ENCODE measurements at regions not wholly inside any gene's neighbourhood (a gene's known extent, or its start where the extent isn't known, plus 50 kb on each side); places are given as distances from the start of the nearest gene placed in this dataset.
A peak's percentile ranks its signal among the peaks of the same experiment; 100 is the strongest.

DNA sequence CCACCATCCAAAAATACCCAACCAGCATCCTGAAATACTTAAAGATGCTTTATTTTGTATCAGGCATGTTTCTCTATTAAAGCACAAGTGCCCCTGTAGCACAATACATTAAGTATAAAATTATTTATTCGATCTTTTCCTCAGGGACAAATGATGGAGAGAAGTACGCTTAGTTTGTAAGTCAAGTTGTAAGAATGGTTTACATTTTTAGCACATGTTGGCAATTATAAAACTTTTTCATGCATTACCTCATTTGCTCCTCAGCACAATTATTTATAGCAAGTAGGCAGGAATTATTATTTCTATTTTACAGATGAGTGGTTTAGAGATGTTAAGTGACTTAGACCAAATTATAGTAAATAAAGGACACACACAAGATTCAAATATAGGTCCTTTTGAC lies 232.6 kb upstream of the HTR2A start:
- no peak for DNase-seq (ENCODE audit: low read depth, low spot score)
- TF ChIP-seq, protein P1, sequence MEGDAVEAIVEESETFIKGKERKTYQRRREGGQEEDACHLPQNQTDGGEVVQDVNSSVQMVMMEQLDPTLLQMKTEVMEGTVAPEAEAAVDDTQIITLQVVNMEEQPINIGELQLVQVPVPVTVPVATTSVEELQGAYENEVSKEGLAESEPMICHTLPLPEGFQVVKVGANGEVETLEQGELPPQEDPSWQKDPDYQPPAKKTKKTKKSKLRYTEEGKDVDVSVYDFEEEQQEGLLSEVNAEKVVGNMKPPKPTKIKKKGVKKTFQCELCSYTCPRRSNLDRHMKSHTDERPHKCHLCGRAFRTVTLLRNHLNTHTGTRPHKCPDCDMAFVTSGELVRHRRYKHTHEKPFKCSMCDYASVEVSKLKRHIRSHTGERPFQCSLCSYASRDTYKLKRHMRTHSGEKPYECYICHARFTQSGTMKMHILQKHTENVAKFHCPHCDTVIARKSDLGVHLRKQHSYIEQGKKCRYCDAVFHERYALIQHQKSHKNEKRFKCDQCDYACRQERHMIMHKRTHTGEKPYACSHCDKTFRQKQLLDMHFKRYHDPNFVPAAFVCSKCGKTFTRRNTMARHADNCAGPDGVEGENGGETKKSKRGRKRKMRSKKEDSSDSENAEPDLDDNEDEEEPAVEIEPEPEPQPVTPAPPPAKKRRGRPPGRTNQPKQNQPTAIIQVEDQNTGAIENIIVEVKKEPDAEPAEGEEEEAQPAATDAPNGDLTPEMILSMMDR (IDR thresholded peaks at IDR 0.05; ENCODE audit: insufficient read depth, low read length, missing control alignments) = no peak
- CTCF ChIA-PET = no interaction called here
- POLR2A ChIA-PET = no interaction called here
- no peak overlapping the region for H3K4me3 ChIP-seq (ENCODE audit: low read depth, low read length)

DNA sequence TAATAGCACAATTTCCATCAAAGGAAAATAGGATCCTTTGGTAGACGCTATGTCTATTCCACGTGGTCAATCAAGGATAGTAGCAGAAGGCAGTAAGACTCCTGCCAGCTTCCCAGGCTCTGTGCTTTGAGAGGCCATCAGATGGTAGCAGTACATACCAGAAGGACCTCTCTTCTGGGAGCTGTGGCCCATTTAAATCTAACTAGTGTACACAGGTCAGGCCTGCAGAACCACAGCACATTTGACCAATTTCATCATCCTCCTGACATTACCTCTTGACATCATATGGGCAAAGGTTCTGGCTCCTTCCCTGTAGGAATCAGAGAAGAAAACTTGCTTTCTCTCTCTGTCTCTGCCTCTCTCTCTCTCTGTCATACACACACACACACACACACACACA lies 229.6 kb upstream of the HTR2A start:
- CTCF ChIA-PET = no interaction called here
- TF ChIP-seq, protein P1 (IDR thresholded peaks at IDR 0.05; ENCODE audit: insufficient read depth, low read length, missing control alignments) = no peak
- DNase-seq (ENCODE audit: low read depth, low spot score) = no peak
- POLR2A ChIA-PET = no interaction called here
- H3K4me3 ChIP-seq (ENCODE audit: low read depth, low read length) = no peak overlapping the region

GRCh38 chr13:47121092-47121763 lies 224.4 kb upstream of the HTR2A start:
- TF ChIP-seq, protein P1 (IDR thresholded peaks at IDR 0.05; ENCODE audit: insufficient read depth, low read length, missing control alignments) = no peak
- DNase-seq (ENCODE audit: low read depth, low spot score) = no peak
- ChIA-PET POLR2A (no interaction called here), CTCF (interaction anchor here (0.7 kb wide), 1 partner anchor 96 kb away, joined by 3 read pairs; no protein-coding TSS in a partner anchor)
- H3K4me3 ChIP-seq (ENCODE audit: low read depth, low read length) = no peak overlapping the region

DNA sequence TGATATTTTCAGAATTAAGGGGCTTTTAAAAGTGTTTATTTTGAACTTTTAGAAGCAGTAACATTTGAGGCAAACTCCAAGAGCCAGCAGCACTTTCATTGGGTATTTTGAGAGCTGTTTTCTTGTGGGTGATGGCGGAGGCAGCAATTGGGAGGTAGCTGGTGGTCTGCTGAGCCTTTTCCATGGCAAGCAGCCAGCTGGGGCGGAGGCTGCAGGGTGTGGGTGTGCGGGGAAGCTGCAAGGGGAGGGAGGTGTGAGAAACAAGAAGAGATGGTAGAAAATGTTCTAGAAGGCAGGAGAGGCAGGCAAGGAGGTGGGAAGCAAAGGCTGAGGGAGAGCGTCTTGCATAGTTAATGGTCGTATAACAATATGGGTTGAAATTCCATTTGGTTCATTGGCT lies 223.4 kb upstream of the HTR2A start:
- TF ChIP-seq, protein P1 (IDR thresholded peaks at IDR 0.05; ENCODE audit: insufficient read depth, low read length, missing control alignments) = no peak
- ChIA-PET CTCF (no interaction called here), POLR2A (no interaction called here)
- no peak for DNase-seq (ENCODE audit: low read depth, low spot score)
- no peak overlapping the region for H3K4me3 ChIP-seq (ENCODE audit: low read depth, low read length)

DNA sequence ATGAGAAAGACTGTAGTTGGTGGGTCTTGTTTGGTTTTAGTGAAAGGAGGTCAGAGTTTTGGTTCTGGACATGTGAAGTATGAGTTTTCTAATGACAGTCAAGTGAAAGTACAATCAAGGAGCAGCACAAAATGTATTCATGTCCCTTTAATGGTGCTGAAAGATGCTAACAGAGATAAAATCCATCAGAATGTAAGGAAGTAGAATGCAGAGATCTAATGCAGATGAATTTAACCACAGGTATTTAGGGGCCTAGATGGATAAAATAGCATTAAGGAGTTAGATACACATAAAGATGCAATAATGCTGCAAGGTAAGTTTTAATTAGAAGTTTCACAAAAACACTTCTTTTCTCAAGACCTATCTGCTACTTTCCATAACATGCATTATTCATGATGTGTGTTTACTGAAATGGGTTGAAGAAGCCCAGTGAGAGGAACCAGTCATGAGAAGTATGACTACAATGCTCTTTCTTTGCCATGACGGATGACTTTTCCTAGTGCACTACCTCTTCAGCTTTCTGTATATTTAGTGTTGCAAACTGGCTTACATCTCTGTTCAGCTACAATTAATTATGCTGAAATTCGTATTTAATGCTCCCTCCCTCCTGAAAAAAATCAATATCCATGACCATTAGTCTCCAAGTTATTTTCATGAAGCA lies 222.9 kb upstream of the HTR2A start:
- ChIA-PET CTCF (no interaction called here), POLR2A (no interaction called here)
- no peak overlapping the region for H3K4me3 ChIP-seq (ENCODE audit: low read depth, low read length)
- DNase-seq (ENCODE audit: low read depth, low spot score) = no peak
- TF ChIP-seq, protein P1 (IDR thresholded peaks at IDR 0.05; ENCODE audit: insufficient read depth, low read length, missing control alignments) = no peak

DNA sequence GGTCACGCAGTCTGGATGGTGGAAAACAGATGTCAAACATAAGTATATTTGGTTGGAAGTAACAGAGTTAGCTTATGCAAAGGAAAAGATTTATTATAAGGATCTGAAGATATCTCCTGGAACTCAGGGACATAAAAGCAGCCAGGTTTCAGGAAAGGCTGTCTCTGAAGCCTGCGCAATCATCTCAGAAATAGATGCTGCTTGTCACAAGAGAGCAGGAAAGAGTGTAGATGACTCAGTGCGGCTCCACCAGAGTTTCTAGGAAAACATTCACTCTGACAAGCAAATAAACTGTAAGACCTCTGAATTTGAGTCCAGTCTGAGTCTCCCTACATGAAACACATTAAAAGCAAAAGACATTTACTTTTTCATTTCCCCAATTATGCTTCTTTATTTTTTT lies 220.4 kb upstream of the HTR2A start:
- TF ChIP-seq, protein P1 (IDR thresholded peaks at IDR 0.05; ENCODE audit: insufficient read depth, low read length, missing control alignments) = no peak
- POLR2A ChIA-PET = no interaction called here
- CTCF ChIA-PET = interaction anchor here (0.8 kb wide), 1 partner anchor 144 kb away, joined by 4 read pairs; no protein-coding TSS in a partner anchor
- no peak overlapping the region for H3K4me3 ChIP-seq (ENCODE audit: low read depth, low read length)
- peak; percentile 41 for DNase-seq (ENCODE audit: low read depth, low spot score)

All from AG04449 (cell line).